Lung (tissue), 11 donors: ENCODE measurements at regions not wholly inside any gene's neighbourhood (a gene's known extent, or its start where the extent isn't known, plus 50 kb on each side); places are given as distances from the start of the nearest gene placed in this dataset.

Experiments
- ATAC-seq: fragments of 200-7000 bp; cut with Tn5 transposase; one replicate; pipeline ENCODE4 v1.9.1; 2020; ENCODE audit warnings: moderate number of reproducible peaks; ENCODE audit not compliant: insufficient read depth, low FRiP score
- DNase-seq, 3 donors: peaks; one replicate each; pipeline ENCODE4 v3.0.0-alpha.2; 2013 to 2017
- H3K27ac ChIP-seq, 2 donors: one replicate each; pipeline ENCODE4 v1.5.1; 2013; ENCODE audit warnings: mild to moderate bottlenecking in 2 of 2, moderate library complexity in 2 of 2, control low read depth in 1 of 2, inconsistent platforms in 1 of 2, low read depth in 1 of 2, low read length in 1 of 2
- H3K27me3 ChIP-seq, 3 donors: one replicate each; pipeline ENCODE4 v1.5.1; 2013; ENCODE audit warnings: low read length in 2 of 3; ENCODE audit not compliant: control insufficient read depth in 3 of 3, insufficient read depth in 3 of 3
- H3K36me3 ChIP-seq, 4 donors: one replicate each; pipeline ENCODE4 v1.5.1; 2013; ENCODE audit warnings: low read length in 4 of 4, mild to moderate bottlenecking in 1 of 4, moderate library complexity in 1 of 4; ENCODE audit not compliant: control insufficient read depth in 4 of 4, insufficient read depth in 4 of 4
- H3K4me1 ChIP-seq, 5 donors: one replicate each; pipeline ENCODE4 v1.5.1; 2013; ENCODE audit warnings: low read length in 5 of 5, mild to moderate bottlenecking in 2 of 5, moderate library complexity in 1 of 5; ENCODE audit not compliant: control insufficient read depth in 5 of 5, insufficient read depth in 5 of 5
- H3K4me3 ChIP-seq: one replicate; pipeline ENCODE4 v1.5.1; 2013; ENCODE audit warnings: mild to moderate bottlenecking, control low read depth, moderate library complexity
- H3K9ac ChIP-seq, 2 donors: one replicate each; pipeline ENCODE4 v1.5.1; 2013; ENCODE audit warnings: low read length in 2 of 2, control low read depth in 1 of 2; ENCODE audit not compliant: insufficient read depth in 1 of 2
- H3K9me3 ChIP-seq, 4 donors: one replicate each; pipeline ENCODE4 v1.5.1; 2013; ENCODE audit warnings: low read length in 3 of 4, mild to moderate bottlenecking in 1 of 4, moderate library complexity in 1 of 4; ENCODE audit not compliant: control insufficient read depth in 4 of 4, insufficient read depth in 3 of 4
- CTCF ChIP-seq: IDR thresholded peaks from 2 replicates; pipeline ENCODE4 v1.5.1; 2012; ENCODE audit warnings: mild to moderate bottlenecking; ENCODE audit errors: control extremely low read depth, extremely low read depth
- WGBS, 2 donors: extraction: QIAGEN DNeasy Blood & Tissue Kit; methylation state at CpG; one replicate each; pipeline ENCODE4 v1.1.7; 2013; 5-methylcytosine and 5-hydroxymethylcytosine counted together
- donor health status: control.
- donor health status: control.
- donor health status: Bipolar disorder and iron deficiency.
- donor health status: healthy.
- donor health status: DM: yes; HTN: yes; CAD: no.

GRCh38 chr5:63812693-63813092, 149.6 kb downstream of the HTR1A start:
- Histone ChIP-seq H3K9me3 (peaks cover 0 to 6% (median 2%) of the 10 kb centered on the region in 4 donors), H3K27me3 (no peaks in the 10 kb centered on the region), H3K36me3 (no peaks in the 10 kb centered on the region), H3K4me1 (no peaks in the 10 kb centered on the region), H3K27ac (no peak overlapping the region), H3K4me3 (no peak overlapping the region), H3K9ac (no peak overlapping the region)
- no peak for DNase-seq
- ATAC-seq, result no peak
- WGBS, 2 donors, result 87 to 94% methylated on average over 3 of the region's 3 CpGs
- TF ChIP-seq CTCF, result no peak

GRCh38 chr5:63811961-63812360, 150.3 kb downstream of the HTR1A start:
- 75 to 78% methylated on average over 2 of the region's 2 CpGs for WGBS, 2 donors
- no peak for DNase-seq
- no peak overlapping the region for H3K27ac ChIP-seq
- no peaks in the 10 kb centered on the region for H3K27me3 ChIP-seq
- no peaks in the 10 kb centered on the region for H3K36me3 ChIP-seq
- no peak for ATAC-seq
- H3K9ac ChIP-seq, result no peak overlapping the region
- no peak overlapping the region for H3K4me3 ChIP-seq
- peaks cover 0 to 6% (median 2%) of the 10 kb centered on the region in 4 donors for H3K9me3 ChIP-seq
- no peaks in the 10 kb centered on the region for H3K4me1 ChIP-seq
- TF ChIP-seq CTCF, result no peak

GRCh38 chr5:63811286-63811685, 151.0 kb downstream of the HTR1A start:
- no peaks in the 10 kb centered on the region for H3K27me3 ChIP-seq
- no peaks in the 10 kb centered on the region for H3K4me1 ChIP-seq
- H3K36me3 ChIP-seq, result no peaks in the 10 kb centered on the region
- no peak for TF ChIP-seq CTCF
- WGBS, 2 donors, result 91 to 93% methylated on average over 2 of the region's 2 CpGs
- DNase-seq (no peak), ATAC-seq (no peak)
- peaks cover 0 to 6% (median 2%) of the 10 kb centered on the region in 4 donors for H3K9me3 ChIP-seq
- H3K9ac ChIP-seq, result no peak overlapping the region
- H3K4me3 ChIP-seq, result no peak overlapping the region
- no peak overlapping the region for H3K27ac ChIP-seq

- ATAC-seq, result no peak
- WGBS, 2 donors, result 76 to 82% methylated on average over 1 of the region's 1 CpG
- H3K36me3 ChIP-seq, result no peaks in the 10 kb centered on the region
Observed at GRCh38 chr5:63805151-63805550, 157.1 kb downstream of the HTR1A start.

More at GRCh38 chr5:63805151-63805550, 157.1 kb downstream of the HTR1A start:
- Histone ChIP-seq H3K27ac (no peak overlapping the region), H3K27me3 (no peaks in the 10 kb centered on the region), H3K4me3 (no peak overlapping the region), H3K9ac (no peak overlapping the region), H3K9me3 (no peaks in the 10 kb centered on the region), H3K4me1 (no peaks in the 10 kb centered on the region)
- no peak for DNase-seq
- no peak for TF ChIP-seq CTCF
